22Rv1 (cell line): ENCODE measurements at regions not wholly inside any gene's neighbourhood (a gene's known extent, or its start where the extent isn't known, plus 50 kb on each side); places are given as distances from the start of the nearest gene placed in this dataset.

Experiments used
- CTCF ChIP-seq: fragments of 450-650 bp; IDR thresholded peaks from 2 replicates; pipeline ENCODE4 v1.5.1; 2017; ENCODE audit warnings: mild to moderate bottlenecking
- ZFX ChIP-seq: fragments of 450-650 bp; IDR thresholded peaks from 2 replicates; pipeline ENCODE4 v1.6.1; 2017; ENCODE audit warnings: antibody characterized with exemption, borderline replicate concordance

DNA sequence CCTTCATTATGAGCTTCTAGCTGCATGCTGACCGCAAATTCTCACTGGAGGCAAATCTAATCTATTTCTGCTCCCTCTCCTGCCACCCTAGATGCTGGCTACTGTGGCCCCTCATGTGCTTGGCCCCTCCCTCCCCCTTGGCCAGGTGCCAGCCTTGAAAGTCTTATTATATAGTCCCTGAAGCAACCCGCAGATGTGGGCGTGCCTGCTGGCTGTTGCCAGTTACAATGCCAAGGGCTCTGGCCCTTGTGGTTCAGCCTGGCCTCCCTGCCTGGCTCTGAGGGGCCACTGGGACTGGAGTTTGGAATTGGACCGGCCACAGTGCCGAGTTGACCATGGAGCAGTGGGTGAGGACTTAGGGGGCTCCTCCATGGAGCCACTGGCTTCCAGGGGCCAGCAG, 78.9 kb upstream of the ACTRT2 start:
- no peak for TF ChIP-seq ZFX
- TF ChIP-seq CTCF: no peak
